Neural cell (in vitro differentiated cells): ENCODE measurements at regions not wholly inside any gene's neighbourhood (a gene's known extent, or its start where the extent isn't known, plus 50 kb on each side); places are given as distances from the start of the nearest gene placed in this dataset.

Experiments used
- H2AFZ ChIP-seq: fragments of 200-600, 300-800 bp; sonication (generic), shearing (Covaris generic); 2 replicates; pipeline ENCODE4 v1.6.0; 2014; ENCODE audit warnings: low read depth, mild to moderate bottlenecking, antibody characterized with exemption, low read length, moderate library complexity
- H3F3A ChIP-seq: fragments of 200-600 bp; shearing (Covaris generic); 2 replicates; pipeline ENCODE4 v1.6.1; 2016; ENCODE audit warnings: mild to moderate bottlenecking, moderate library complexity, mixed read lengths, antibody characterized with exemption, low read length; ENCODE audit not compliant: insufficient read depth, poor library complexity, severe bottlenecking
- H3K27ac ChIP-seq: fragments of 200-600, 300-800 bp; sonication (generic), shearing (Covaris generic); 2 replicates; pipeline ENCODE4 v1.5.1; 2014; ENCODE audit warnings: mild to moderate bottlenecking, low read length, moderate library complexity
- H3K27me3 ChIP-seq: fragments of 300-800, 200-600 bp; sonication (generic), shearing (Covaris generic); 2 replicates; pipeline ENCODE4 v1.6.0; 2014; ENCODE audit warnings: mild to moderate bottlenecking, low read depth, low read length, moderate library complexity; ENCODE audit not compliant: insufficient read depth
- H3K36me3 ChIP-seq: fragments of 300-800, 200-600 bp; sonication (generic), shearing (Covaris generic); 2 replicates; pipeline ENCODE4 v1.5.1; 2014; ENCODE audit warnings: mild to moderate bottlenecking, antibody characterized with exemption, low read length, moderate library complexity; ENCODE audit not compliant: insufficient read depth
- H3K4me2 ChIP-seq: fragments of 300-800, 200-600 bp; sonication (generic), shearing (Covaris generic); 2 replicates; pipeline ENCODE4 v1.6.0; 2014; ENCODE audit warnings: mild to moderate bottlenecking, low read length
- H3K4me3 ChIP-seq: fragments of 300-800, 200-600 bp; sonication (generic), shearing (Covaris generic); 2 replicates; pipeline ENCODE4 v1.5.1; 2014; ENCODE audit warnings: mild to moderate bottlenecking, low read length, moderate library complexity
- H3K79me2 ChIP-seq: fragments of 200-600 bp; shearing (Covaris generic); replicated peaks from 2 replicates; pipeline ENCODE4 v1.6.0; 2014; ENCODE audit warnings: mild to moderate bottlenecking, low read length, moderate library complexity; ENCODE audit not compliant: insufficient read depth
- H3K9ac ChIP-seq: fragments of 300-800, 200-600 bp; sonication (generic), shearing (Covaris generic); 2 replicates; pipeline ENCODE4 v1.6.1; 2016; ENCODE audit warnings: mild to moderate bottlenecking, low read length, mixed read lengths
- H3K9me2 ChIP-seq: fragments of 200-600 bp; shearing (Covaris generic); 2 replicates; pipeline ENCODE4 v1.6.1; 2016; ENCODE audit warnings: mild to moderate bottlenecking, low read length, mixed read lengths; ENCODE audit not compliant: insufficient read depth
- H3K9me3 ChIP-seq: fragments of 200-600, 300-800 bp; sonication (generic), shearing (Covaris generic); 2 replicates; pipeline ENCODE4 v1.6.1; 2016; ENCODE audit warnings: mild to moderate bottlenecking, mixed run types, low read length, moderate library complexity, mixed read lengths
- H4K20me1 ChIP-seq: fragments of 200-600 bp; shearing (Covaris generic); 2 replicates; pipeline ENCODE4 v1.6.1; 2016; ENCODE audit warnings: mild to moderate bottlenecking, mixed run types; ENCODE audit not compliant: insufficient read depth
- EP300 ChIP-seq: fragments of 450-650 bp; conservative IDR thresholded peaks from 2 replicates; pipeline ENCODE4 v1.6.1; 2014; ENCODE audit warnings: antibody characterized with exemption, mild to moderate bottlenecking, moderate library complexity; ENCODE audit not compliant: poor library complexity, severe bottlenecking
- EZH2 ChIP-seq: fragments of 200-600, 300-800 bp; shearing (Covaris generic), sonication (generic); IDR thresholded peaks from 2 replicates; pipeline ENCODE4 v1.6.1; 2014; ENCODE audit warnings: antibody characterized with exemption, low read length, borderline replicate concordance, mild to moderate bottlenecking; ENCODE audit not compliant: insufficient read depth, poor library complexity, severe bottlenecking
- MXI1 ChIP-seq: fragments of 450-650 bp; conservative IDR thresholded peaks from 2 replicates; pipeline ENCODE4 v1.6.1; 2014; ENCODE audit warnings: antibody characterized with exemption, mild to moderate bottlenecking; ENCODE audit not compliant: poor library complexity, severe bottlenecking
- POLR2AphosphoS5 ChIP-seq: IDR thresholded peaks from 2 replicates; pipeline ENCODE4 v1.6.1; 2012
- RAD21 ChIP-seq: fragments of 450-650 bp; conservative IDR thresholded peaks from 2 replicates; pipeline ENCODE4 v1.6.1; 2014; ENCODE audit warnings: antibody characterized with exemption, mild to moderate bottlenecking, moderate library complexity
- REST ChIP-seq: IDR thresholded peaks from 2 replicates; pipeline ENCODE4 v1.6.1; 2012; ENCODE audit warnings: borderline replicate concordance
- SMC3 ChIP-seq: fragments of 450-650 bp; conservative IDR thresholded peaks from 2 replicates; pipeline ENCODE4 v1.6.1; 2014; ENCODE audit warnings: antibody characterized with exemption, mild to moderate bottlenecking, moderate library complexity; ENCODE audit not compliant: poor library complexity
- TAF1 ChIP-seq: IDR thresholded peaks from 2 replicates; pipeline ENCODE4 v1.6.1; 2012; ENCODE audit warnings: low read depth
- TF ChIP-seq, protein P1 (sequence below): fragments of 450-650 bp; IDR thresholded peaks from 2 replicates; pipeline ENCODE4 v1.5.1; 2014; ENCODE audit warnings: antibody characterized with exemption, mild to moderate bottlenecking, moderate library complexity; ENCODE audit not compliant: poor library complexity, severe bottlenecking

DNA sequence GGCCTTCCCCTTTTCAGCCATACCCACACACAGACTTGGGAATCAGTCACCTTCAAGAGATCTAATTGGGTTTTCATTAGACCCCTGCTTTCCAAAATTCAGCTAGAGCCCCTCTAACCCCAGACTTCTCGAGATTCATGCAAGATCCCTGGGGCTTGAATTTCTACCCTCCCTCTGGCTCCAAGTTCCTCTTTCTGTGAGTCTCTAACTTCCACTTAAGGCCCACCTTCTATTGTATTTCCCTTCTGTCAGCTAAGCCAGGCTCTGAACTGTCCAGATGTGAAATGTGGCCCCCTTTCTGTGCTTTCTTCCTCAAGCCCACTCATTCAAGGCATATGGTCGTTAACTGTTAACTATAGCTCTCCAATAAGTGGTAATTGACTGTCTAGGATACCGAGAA is 132.2 kb downstream of the ZNF365 start:
- no peak overlapping the region for H2AFZ ChIP-seq
- no peak overlapping the region for H3K4me2 ChIP-seq
- no peaks in the 10 kb centered on the region for H4K20me1 ChIP-seq
- H3F3A ChIP-seq, result no peaks in the 10 kb centered on the region
- H3K9ac ChIP-seq, result no peak overlapping the region
- no peaks in the 10 kb centered on the region for H3K79me2 ChIP-seq
- H3K36me3 ChIP-seq, result no peaks in the 10 kb centered on the region
- no peak overlapping the region for H3K4me3 ChIP-seq
- TF ChIP-seq TAF1 (no peak), POLR2AphosphoS5 (no peak), MXI1 (no peak), EP300 (no peak), RAD21 (no peak), REST (no peak), EZH2 (no peak), SMC3 (no peak)
- TF ChIP-seq, protein P1, sequence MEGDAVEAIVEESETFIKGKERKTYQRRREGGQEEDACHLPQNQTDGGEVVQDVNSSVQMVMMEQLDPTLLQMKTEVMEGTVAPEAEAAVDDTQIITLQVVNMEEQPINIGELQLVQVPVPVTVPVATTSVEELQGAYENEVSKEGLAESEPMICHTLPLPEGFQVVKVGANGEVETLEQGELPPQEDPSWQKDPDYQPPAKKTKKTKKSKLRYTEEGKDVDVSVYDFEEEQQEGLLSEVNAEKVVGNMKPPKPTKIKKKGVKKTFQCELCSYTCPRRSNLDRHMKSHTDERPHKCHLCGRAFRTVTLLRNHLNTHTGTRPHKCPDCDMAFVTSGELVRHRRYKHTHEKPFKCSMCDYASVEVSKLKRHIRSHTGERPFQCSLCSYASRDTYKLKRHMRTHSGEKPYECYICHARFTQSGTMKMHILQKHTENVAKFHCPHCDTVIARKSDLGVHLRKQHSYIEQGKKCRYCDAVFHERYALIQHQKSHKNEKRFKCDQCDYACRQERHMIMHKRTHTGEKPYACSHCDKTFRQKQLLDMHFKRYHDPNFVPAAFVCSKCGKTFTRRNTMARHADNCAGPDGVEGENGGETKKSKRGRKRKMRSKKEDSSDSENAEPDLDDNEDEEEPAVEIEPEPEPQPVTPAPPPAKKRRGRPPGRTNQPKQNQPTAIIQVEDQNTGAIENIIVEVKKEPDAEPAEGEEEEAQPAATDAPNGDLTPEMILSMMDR, result no peak
- H3K9me3 ChIP-seq, result no peaks in the 10 kb centered on the region
- H3K9me2 ChIP-seq, result no peaks in the 10 kb centered on the region
- H3K27ac ChIP-seq, result no peak overlapping the region
- no peaks in the 10 kb centered on the region for H3K27me3 ChIP-seq

- TF ChIP-seq POLR2AphosphoS5, result no peak
- no peak for TF ChIP-seq TAF1
- no peak for TF ChIP-seq SMC3
- TF ChIP-seq MXI1, result no peak
- TF ChIP-seq, protein P1, result no peak
- no peak for TF ChIP-seq EP300
- no peak for TF ChIP-seq EZH2
- Histone ChIP-seq H3F3A (no peaks in the 10 kb centered on the region), H3K4me2 (no peak overlapping the region), H3K9ac (no peak overlapping the region), H3K79me2 (no peaks in the 10 kb centered on the region), H3K9me3 (no peaks in the 10 kb centered on the region), H2AFZ (no peak overlapping the region), H3K4me3 (no peak overlapping the region), H3K27ac (no peak overlapping the region), H3K36me3 (no peaks in the 10 kb centered on the region), H4K20me1 (no peaks in the 10 kb centered on the region), H3K27me3 (no peaks in the 10 kb centered on the region), H3K9me2 (no peaks in the 10 kb centered on the region)
Measured at GRCh38 chr10:62511238-62511637, 137.1 kb downstream of the ZNF365 start.
